Keratinocyte (primary cell): ENCODE measurements at regions not wholly inside any gene's neighbourhood (a gene's known extent, or its start where the extent isn't known, plus 50 kb on each side); places are given as distances from the start of the nearest gene placed in this dataset.

Experiments
- DNase-seq: peaks from one replicate; pipeline ENCODE4 v3.0.0-alpha.2; 2011; ENCODE audit warnings: low read depth, missing footprints, low spot score
- FAIRE-seq: peaks from 2 replicates; lab custom pipeline; 2011; peaks lifted over from hg19 to GRCh38; lab: Jason Lieb, UNC
- H2AFZ ChIP-seq: 2 replicates; pipeline ENCODE4 v1.6.0; 2012; ENCODE audit warnings: low read length, control low read depth, inconsistent platforms; ENCODE audit not compliant: control insufficient read depth
- H3K27ac ChIP-seq: 2 replicates; pipeline ENCODE4 v1.5.1; 2011; ENCODE audit warnings: low read length; ENCODE audit not compliant: control insufficient read depth, insufficient read depth
- H3K27me3 ChIP-seq: 3 replicates; pipeline ENCODE4 v1.6.0; 2011; ENCODE audit warnings: low read length; ENCODE audit not compliant: control insufficient read depth, insufficient read depth; ENCODE audit errors: extremely low read depth
- H3K36me3 ChIP-seq, 2 experiments: 2 replicates in 1 of 2; 3 replicates in 1 of 2; pipeline ENCODE4 v1.5.1; 2011; ENCODE audit warnings: low read length in 2 of 2, mild to moderate bottlenecking in 1 of 2; ENCODE audit not compliant: control insufficient read depth in 2 of 2, insufficient read depth in 2 of 2; ENCODE audit errors: extremely low read depth in 1 of 2
- H3K4me1 ChIP-seq: 3 replicates; pipeline ENCODE4 v1.5.1; 2011; ENCODE audit warnings: low read length; ENCODE audit not compliant: control insufficient read depth, insufficient read depth; ENCODE audit errors: extremely low read depth
- H3K4me2 ChIP-seq: 3 replicates; pipeline ENCODE4 v1.6.0; 2011; ENCODE audit warnings: low read depth, low read length; ENCODE audit not compliant: control insufficient read depth, insufficient read depth; ENCODE audit errors: extremely low read depth
- H3K4me3 ChIP-seq, 3 experiments: fragments of 200-600 bp in 1 of 3; sonication (generic) in 1 of 3; 2 replicates in 2 of 3; 3 replicates in 1 of 3; pipeline ENCODE4 v1.5.1; 2011 to 2016; ENCODE audit warnings: low read length in 3 of 3, mild to moderate bottlenecking in 3 of 3, control low read depth in 2 of 3, inconsistent platforms in 1 of 3, low read depth in 1 of 3, mixed read lengths in 1 of 3, mixed run types in 1 of 3, moderate library complexity in 1 of 3; ENCODE audit not compliant: control insufficient read depth in 2 of 3, insufficient read depth in 2 of 3; ENCODE audit errors: extremely low read depth in 1 of 3
- H3K79me2 ChIP-seq: 2 replicates; pipeline ENCODE4 v1.6.0; 2012; ENCODE audit warnings: low read length; ENCODE audit not compliant: control insufficient read depth, insufficient read depth
- H3K9ac ChIP-seq: 3 replicates; pipeline ENCODE4 v1.6.0; 2011; ENCODE audit warnings: low read length; ENCODE audit not compliant: control insufficient read depth, insufficient read depth; ENCODE audit errors: extremely low read depth
- H3K9me1 ChIP-seq: 3 replicates; pipeline ENCODE4 v1.6.0; 2011; ENCODE audit warnings: low read length; ENCODE audit not compliant: control insufficient read depth, insufficient read depth; ENCODE audit errors: extremely low read depth
- H3K9me3 ChIP-seq: 2 replicates; pipeline ENCODE4 v1.5.1; 2012; ENCODE audit warnings: low read depth, low read length; ENCODE audit not compliant: control insufficient read depth
- H4K20me1 ChIP-seq: 3 replicates; pipeline ENCODE4 v1.6.0; 2011; ENCODE audit warnings: low read length; ENCODE audit not compliant: control insufficient read depth, insufficient read depth; ENCODE audit errors: extremely low read depth
- EZH2 ChIP-seq: IDR thresholded peaks from one replicate; pipeline ENCODE4 v1.6.1; 2012; ENCODE audit warnings: inconsistent platforms, mild to moderate bottlenecking, low read length, moderate library complexity
- dilution Hi-C: fragments of 300-500 bp; cut with MboI; formaldehyde crosslinking; loops from one replicate; pipeline ENCODE4 v1.7.0; 2020; ENCODE audit warnings: low sequenced_read_pairs; ENCODE audit not compliant: extremely low pct_ligation_motif_present
- TF ChIP-seq, protein P1 (sequence below), 3 experiments: IDR thresholded peaks in 1 of 3; conservative IDR thresholded peaks in 1 of 3; optimal IDR thresholded peaks in 1 of 3; 2 replicates in 2 of 3; 3 replicates in 1 of 3; pipeline versions ENCODE3 to v1.5.1; 2011; ENCODE audit warnings: low read length in 3 of 3, mild to moderate bottlenecking in 3 of 3, moderate library complexity in 2 of 3, control low read depth in 1 of 3, inconsistent platforms in 1 of 3; ENCODE audit not compliant: insufficient read depth in 2 of 3; ENCODE audit errors: extremely low read depth in 1 of 3

DNA sequence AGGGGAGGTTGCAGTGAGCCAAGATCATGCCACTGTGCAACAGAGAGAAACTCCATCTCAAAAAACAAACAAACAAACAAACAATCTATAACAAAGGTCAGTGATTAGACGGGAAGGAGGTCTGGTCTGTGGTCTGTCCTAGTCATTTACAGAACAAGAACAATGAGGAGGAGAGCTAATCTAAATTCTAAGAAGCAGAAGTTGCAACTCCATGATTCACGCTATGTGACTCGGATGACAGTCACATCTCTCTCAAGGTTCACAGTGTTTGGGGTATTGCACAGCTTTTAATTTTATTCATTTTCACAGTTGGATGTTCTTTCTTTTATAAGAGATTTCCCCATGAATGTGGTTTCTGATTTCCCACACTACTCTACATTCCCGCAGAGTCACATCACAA is 218.7 kb upstream of the PIEZO2 start:
- Histone ChIP-seq H3K27me3 (no peaks in the 10 kb centered on the region), H3K9me1 (no peaks in the 10 kb centered on the region), H3K4me1 (no peaks in the 10 kb centered on the region), H4K20me1 (no peaks in the 10 kb centered on the region), H3K9ac (no peak overlapping the region), H3K79me2 (no peaks in the 10 kb centered on the region), H3K4me2 (no peak overlapping the region), H2AFZ (no peak overlapping the region), H3K36me3 (no peaks in the 10 kb centered on the region), H3K9me3 (no peaks in the 10 kb centered on the region), H3K4me3 (no peak overlapping the region), H3K27ac (no peak overlapping the region)
- no peak for TF ChIP-seq EZH2
- TF ChIP-seq, protein P1, sequence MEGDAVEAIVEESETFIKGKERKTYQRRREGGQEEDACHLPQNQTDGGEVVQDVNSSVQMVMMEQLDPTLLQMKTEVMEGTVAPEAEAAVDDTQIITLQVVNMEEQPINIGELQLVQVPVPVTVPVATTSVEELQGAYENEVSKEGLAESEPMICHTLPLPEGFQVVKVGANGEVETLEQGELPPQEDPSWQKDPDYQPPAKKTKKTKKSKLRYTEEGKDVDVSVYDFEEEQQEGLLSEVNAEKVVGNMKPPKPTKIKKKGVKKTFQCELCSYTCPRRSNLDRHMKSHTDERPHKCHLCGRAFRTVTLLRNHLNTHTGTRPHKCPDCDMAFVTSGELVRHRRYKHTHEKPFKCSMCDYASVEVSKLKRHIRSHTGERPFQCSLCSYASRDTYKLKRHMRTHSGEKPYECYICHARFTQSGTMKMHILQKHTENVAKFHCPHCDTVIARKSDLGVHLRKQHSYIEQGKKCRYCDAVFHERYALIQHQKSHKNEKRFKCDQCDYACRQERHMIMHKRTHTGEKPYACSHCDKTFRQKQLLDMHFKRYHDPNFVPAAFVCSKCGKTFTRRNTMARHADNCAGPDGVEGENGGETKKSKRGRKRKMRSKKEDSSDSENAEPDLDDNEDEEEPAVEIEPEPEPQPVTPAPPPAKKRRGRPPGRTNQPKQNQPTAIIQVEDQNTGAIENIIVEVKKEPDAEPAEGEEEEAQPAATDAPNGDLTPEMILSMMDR (optimal IDR thresholded peaks at IDR 0.05 in 1 of 3, IDR thresholded peaks at IDR 0.05 in 1 of 3, conservative IDR thresholded peaks at IDR 0.05 in 1 of 3; ENCODE audit: extremely low read depth in 1 of 3, insufficient read depth in 2 of 3, low read length in 3 of 3) = no peak
- no peak for FAIRE-seq
- dilution Hi-C loops = no loop called here
- no peak for DNase-seq

DNA sequence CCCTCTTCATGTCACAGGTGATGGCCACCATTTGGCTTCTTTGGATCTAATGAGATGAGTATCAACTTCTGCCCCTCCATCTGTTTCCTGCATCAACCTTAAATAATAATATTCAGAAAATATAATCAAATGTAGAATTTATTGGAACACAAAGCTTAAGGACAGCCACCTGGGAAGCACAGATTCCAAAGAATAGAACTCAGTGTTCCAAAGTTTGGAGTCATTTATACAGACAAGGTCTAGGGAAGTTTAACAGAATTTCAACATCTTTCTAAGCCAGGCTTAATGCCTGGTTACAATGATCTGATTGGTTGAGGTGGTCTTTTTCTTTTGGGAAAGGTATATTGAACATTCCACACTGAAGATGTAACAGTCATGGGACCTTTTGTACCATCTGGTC is 218.0 kb upstream of the PIEZO2 start:
- H3K9me3 ChIP-seq = no peaks in the 10 kb centered on the region
- H3K27me3 ChIP-seq = no peaks in the 10 kb centered on the region
- H3K4me1 ChIP-seq = no peaks in the 10 kb centered on the region
- H3K9ac ChIP-seq = no peak overlapping the region
- DNase-seq (no peak), FAIRE-seq (no peak)
- no peak overlapping the region for H3K27ac ChIP-seq
- no peaks in the 10 kb centered on the region for H4K20me1 ChIP-seq
- TF ChIP-seq, protein P1 (optimal IDR thresholded peaks at IDR 0.05 in 1 of 3, IDR thresholded peaks at IDR 0.05 in 1 of 3, conservative IDR thresholded peaks at IDR 0.05 in 1 of 3; ENCODE audit: extremely low read depth in 1 of 3, insufficient read depth in 2 of 3, low read length in 3 of 3) = no peak
- H3K4me2 ChIP-seq = no peak overlapping the region
- no peak overlapping the region for H2AFZ ChIP-seq
- dilution Hi-C loops = no loop called here
- H3K36me3 ChIP-seq = no peaks in the 10 kb centered on the region
- H3K9me1 ChIP-seq = no peaks in the 10 kb centered on the region
- no peak overlapping the region for H3K4me3 ChIP-seq
- no peaks in the 10 kb centered on the region for H3K79me2 ChIP-seq
